ENCODE measurements at regions not wholly inside any gene's neighbourhood (a gene's known extent, or its start where the extent isn't known, plus 50 kb on each side); places are given as distances from the start of the nearest gene placed in this dataset.

- H3K9me3 Mint-ChIP-seq: no peaks in the 10 kb centered on the region
- no peaks in the 10 kb centered on the region for H3K4me1 Mint-ChIP-seq
- H3K4me3 Mint-ChIP-seq: no peak overlapping the region
- no peak for TF ChIP-seq CTCF (IDR thresholded peaks at IDR 0.05; ENCODE audit: unreplicated experiment in 3 of 3)
- no peak overlapping the region for H3K27ac Mint-ChIP-seq
- no peaks in the 10 kb centered on the region for H3K27me3 Mint-ChIP-seq (ENCODE audit: low read depth)
- H3K36me3 Mint-ChIP-seq (ENCODE audit: low read depth): no peaks in the 10 kb centered on the region
These were observed 291.9 kb upstream of the DEPDC1 start for GRCh38 chr1:68788762-68789161.

GRCh38 chr1:68791800-68792199 lies 294.9 kb upstream of the DEPDC1 start:
- Mint-ChIP-seq H3K4me1 (no peaks in the 10 kb centered on the region), H3K4me3 (no peak overlapping the region), H3K9me3 (no peaks in the 10 kb centered on the region), H3K36me3 (ENCODE audit: low read depth) (no peaks in the 10 kb centered on the region), H3K27ac (no peak overlapping the region), H3K27me3 (ENCODE audit: low read depth) (no peaks in the 10 kb centered on the region)
- no peak for TF ChIP-seq CTCF (IDR thresholded peaks at IDR 0.05; ENCODE audit: unreplicated experiment in 3 of 3)

GRCh38 chr1:68795956-68796355 lies 299.1 kb upstream of the DEPDC1 start:
- Mint-ChIP-seq H3K4me1 (peaks cover 5% of the 10 kb centered on the region), H3K4me3 (no peak overlapping the region), H3K27me3 (ENCODE audit: low read depth) (no peaks in the 10 kb centered on the region), H3K36me3 (ENCODE audit: low read depth) (no peaks in the 10 kb centered on the region), H3K9me3 (no peaks in the 10 kb centered on the region), H3K27ac (no peak overlapping the region)
- TF ChIP-seq CTCF (IDR thresholded peaks at IDR 0.05; ENCODE audit: unreplicated experiment in 3 of 3): no peak

GRCh38 chr1:68796888-68797287 lies 300.0 kb upstream of the DEPDC1 start:
- Mint-ChIP-seq H3K36me3 (ENCODE audit: low read depth) (no peaks in the 10 kb centered on the region), H3K4me3 (no peak overlapping the region), H3K27ac (no peak overlapping the region), H3K9me3 (no peaks in the 10 kb centered on the region), H3K4me1 (peaks cover 5% of the 10 kb centered on the region), H3K27me3 (ENCODE audit: low read depth) (no peaks in the 10 kb centered on the region)
- no peak for TF ChIP-seq CTCF (IDR thresholded peaks at IDR 0.05; ENCODE audit: unreplicated experiment in 3 of 3)

- no peaks in the 10 kb centered on the region for H3K9me3 Mint-ChIP-seq
- no peaks in the 10 kb centered on the region for H3K27me3 Mint-ChIP-seq (ENCODE audit: low read depth)
- H3K4me3 Mint-ChIP-seq: no peak overlapping the region
- no peak for TF ChIP-seq CTCF (IDR thresholded peaks at IDR 0.05; ENCODE audit: unreplicated experiment in 3 of 3)
- no peaks in the 10 kb centered on the region for H3K36me3 Mint-ChIP-seq (ENCODE audit: low read depth)
- peaks cover 5% of the 10 kb centered on the region for H3K4me1 Mint-ChIP-seq
- no peak overlapping the region for H3K27ac Mint-ChIP-seq
These were observed 301.2 kb upstream of the DEPDC1 start for GRCh38 chr1:68798071-68798470.

GRCh38 chr1:68799096-68799495 lies 302.2 kb upstream of the DEPDC1 start:
- H3K4me1 Mint-ChIP-seq: peaks cover 5% of the 10 kb centered on the region
- H3K27ac Mint-ChIP-seq: no peak overlapping the region
- no peaks in the 10 kb centered on the region for H3K9me3 Mint-ChIP-seq
- no peaks in the 10 kb centered on the region for H3K36me3 Mint-ChIP-seq (ENCODE audit: low read depth)
- no peaks in the 10 kb centered on the region for H3K27me3 Mint-ChIP-seq (ENCODE audit: low read depth)
- TF ChIP-seq CTCF (IDR thresholded peaks at IDR 0.05; ENCODE audit: unreplicated experiment in 3 of 3): no peak
- H3K4me3 Mint-ChIP-seq: no peak overlapping the region

Data from nephron (organoid).